H9 (cell line): ENCODE measurements at regions not wholly inside any gene's neighbourhood (a gene's known extent, or its start where the extent isn't known, plus 50 kb on each side); places are given as distances from the start of the nearest gene placed in this dataset.

ENCODE experiments used
- DNase-seq: peaks from one replicate; pipeline ENCODE4 v3.0.0-alpha.2; 2017
- H2AFZ ChIP-seq: one replicate; pipeline ENCODE4 v1.6.1; 2013; ENCODE audit warnings: mild to moderate bottlenecking, low read length, control low read depth, moderate library complexity
- H2AK5ac ChIP-seq: 2 replicates; pipeline ENCODE4 v1.6.1; 2013; ENCODE audit warnings: low read length, control low read depth, mixed read lengths; ENCODE audit not compliant: insufficient read length
- H2BK120ac ChIP-seq: one replicate; pipeline ENCODE4 v1.6.1; 2013; ENCODE audit warnings: low read depth, mild to moderate bottlenecking, low read length, control low read depth, inconsistent platforms; ENCODE audit not compliant: poor library complexity, severe bottlenecking
- H2BK12ac ChIP-seq: 2 replicates; pipeline ENCODE4 v1.6.1; 2013; ENCODE audit warnings: low read length, control low read depth, mixed read lengths, low read depth; ENCODE audit not compliant: insufficient read length
- H2BK15ac ChIP-seq: 2 replicates; pipeline ENCODE4 v1.6.1; 2013; ENCODE audit warnings: low read depth, low read length, control low read depth
- H2BK20ac ChIP-seq: one replicate; pipeline ENCODE4 v1.6.1; 2013; ENCODE audit warnings: low read depth, mild to moderate bottlenecking, low read length, control low read depth, inconsistent platforms; ENCODE audit not compliant: poor library complexity, severe bottlenecking
- H2BK5ac ChIP-seq: 2 replicates; pipeline ENCODE4 v1.6.1; 2013; ENCODE audit warnings: low read length, control low read depth, mixed read lengths; ENCODE audit not compliant: insufficient read length
- H3K14ac ChIP-seq: 2 replicates; pipeline ENCODE4 v1.6.1; 2013; ENCODE audit warnings: low read length, control low read depth; ENCODE audit not compliant: insufficient read depth
- H3K18ac ChIP-seq: 2 replicates; pipeline ENCODE4 v1.6.1; 2013; ENCODE audit warnings: low read depth, mild to moderate bottlenecking, mixed read lengths, low read length, control low read depth; ENCODE audit not compliant: insufficient read length
- H3K23ac ChIP-seq: 2 replicates; pipeline ENCODE4 v1.6.1; 2013; ENCODE audit warnings: low read length, control low read depth, mixed read lengths, low read depth; ENCODE audit not compliant: insufficient read length
- H3K23me2 ChIP-seq: 2 replicates; pipeline ENCODE4 v1.6.1; 2013; ENCODE audit warnings: low read depth, mild to moderate bottlenecking, mixed read lengths, low read length, control low read depth; ENCODE audit not compliant: insufficient read length, poor library complexity, severe bottlenecking
- H3K27ac ChIP-seq: 2 replicates; pipeline ENCODE4 v1.5.1; 2013; ENCODE audit warnings: low read length, control low read depth, mixed read lengths, low read depth; ENCODE audit not compliant: insufficient read length
- H3K27me3 ChIP-seq: 2 replicates; pipeline ENCODE4 v1.6.1; 2013; ENCODE audit warnings: low read length, control low read depth, inconsistent platforms; ENCODE audit not compliant: insufficient read depth
- H3K4ac ChIP-seq: 2 replicates; pipeline ENCODE4 v1.6.1; 2013; ENCODE audit warnings: low read depth, mild to moderate bottlenecking, control low read depth, inconsistent platforms, low read length, moderate library complexity
- H3K4me1 ChIP-seq: 2 replicates; pipeline ENCODE4 v1.6.1; 2013; ENCODE audit warnings: low read length, control low read depth, inconsistent platforms; ENCODE audit not compliant: insufficient read depth
- H3K4me2 ChIP-seq: 2 replicates; pipeline ENCODE4 v1.6.1; 2013; ENCODE audit warnings: low read length, control low read depth, mixed read lengths; ENCODE audit not compliant: insufficient read length, insufficient read depth
- H3K56ac ChIP-seq: 2 replicates; pipeline ENCODE4 v1.6.1; 2013; ENCODE audit warnings: low read depth, mild to moderate bottlenecking, mixed read lengths, low read length, control low read depth; ENCODE audit not compliant: insufficient read length
- H3K79me1 ChIP-seq: 2 replicates; pipeline ENCODE4 v1.6.1; 2013; ENCODE audit warnings: low read depth, mild to moderate bottlenecking, moderate library complexity, low read length, control low read depth, inconsistent platforms; ENCODE audit not compliant: insufficient read depth, poor library complexity, severe bottlenecking
- H3K79me2 ChIP-seq: 2 replicates; pipeline ENCODE4 v1.6.1; 2013; ENCODE audit warnings: low read length, control low read depth, inconsistent platforms; ENCODE audit not compliant: insufficient read depth
- H3K9ac ChIP-seq: 2 replicates; pipeline ENCODE4 v1.6.1; 2013; ENCODE audit warnings: low read length, control low read depth, mixed read lengths; ENCODE audit not compliant: insufficient read length; ENCODE audit errors: extremely low read depth
- H3K9me3 ChIP-seq: one replicate; pipeline ENCODE4 v1.6.1; 2013; ENCODE audit warnings: low read depth, low read length, inconsistent platforms; ENCODE audit not compliant: control insufficient read depth
- H3T11ph ChIP-seq: one replicate; pipeline ENCODE4 v1.6.1; 2013; ENCODE audit warnings: mild to moderate bottlenecking, low read length, control low read depth, inconsistent platforms
- H4K20me1 ChIP-seq: one replicate; pipeline ENCODE4 v1.6.1; 2013; ENCODE audit not compliant: control insufficient read depth, insufficient read length, insufficient read depth
- H4K5ac ChIP-seq: 2 replicates; pipeline ENCODE4 v1.6.1; 2013; ENCODE audit warnings: low read depth, mild to moderate bottlenecking, mixed read lengths, low read length, control low read depth; ENCODE audit not compliant: insufficient read length
- H4K8ac ChIP-seq: replicated peaks from 2 replicates; pipeline ENCODE4 v1.6.1; 2013; ENCODE audit warnings: low read length, control low read depth, mixed read lengths, low read depth; ENCODE audit not compliant: insufficient read length
- H4K91ac ChIP-seq: 2 replicates; pipeline ENCODE4 v1.6.1; 2013; ENCODE audit warnings: low read depth, mild to moderate bottlenecking, moderate library complexity, mixed read lengths, low read length, control low read depth; ENCODE audit not compliant: insufficient read length
- H3K27ac Mint-ChIP-seq, 3 experiments: 2 replicates in 2 of 3; 3 replicates in 1 of 3; pipeline ENCODE4 v1.8.0; 2020 to 2021; ENCODE audit warnings: mixed read lengths in 3 of 3, mild to moderate bottlenecking in 1 of 3, moderate library complexity in 1 of 3
- H3K27me3 Mint-ChIP-seq: 2 replicates; pipeline ENCODE4 v1.8.0; 2021; ENCODE audit warnings: low read depth, mild to moderate bottlenecking, moderate library complexity, mixed read lengths
- H3K36me3 Mint-ChIP-seq, 3 experiments: 2 replicates in 2 of 3; 3 replicates in 1 of 3; pipeline ENCODE4 v1.8.0; 2020 to 2021; ENCODE audit warnings: low read depth in 3 of 3, mixed read lengths in 3 of 3; ENCODE audit not compliant: insufficient read depth in 1 of 3
- H3K4me1 Mint-ChIP-seq, 2 experiments: 2 replicates each; pipeline ENCODE4 v1.8.0; 2020; ENCODE audit warnings: mixed read lengths in 2 of 2
- H3K4me3 Mint-ChIP-seq, 2 experiments: 2 replicates in 1 of 2; 3 replicates in 1 of 2; pipeline ENCODE4 v1.8.0; 2020 to 2021; ENCODE audit warnings: mild to moderate bottlenecking in 2 of 2, mixed read lengths in 2 of 2, moderate library complexity in 1 of 2
- H3K9me3 Mint-ChIP-seq, 2 experiments: 2 replicates in 1 of 2; 3 replicates in 1 of 2; pipeline ENCODE4 v1.8.0; 2020; ENCODE audit warnings: mild to moderate bottlenecking in 2 of 2, mixed read lengths in 2 of 2, moderate library complexity in 1 of 2
- CTCF ChIP-seq: fragments of 200-600 bp; sonication (generic); conservative IDR thresholded peaks from 3 replicates; pipeline ENCODE4 v1.8.0; 2021; ENCODE audit warnings: antibody characterized with exemption, mild to moderate bottlenecking
- WGBS: extraction: QIAGEN DNeasy Blood & Tissue Kit; methylation state at CpG from one replicate; pipeline ENCODE4 v1.1.7; 2013; ENCODE audit warnings: missing lambda C conversion rate, low lambda C conversion rate, mixed read lengths; ENCODE audit not compliant: insufficient read length; ENCODE audit errors: extremely low coverage; 5-methylcytosine and 5-hydroxymethylcytosine counted together

DNA sequence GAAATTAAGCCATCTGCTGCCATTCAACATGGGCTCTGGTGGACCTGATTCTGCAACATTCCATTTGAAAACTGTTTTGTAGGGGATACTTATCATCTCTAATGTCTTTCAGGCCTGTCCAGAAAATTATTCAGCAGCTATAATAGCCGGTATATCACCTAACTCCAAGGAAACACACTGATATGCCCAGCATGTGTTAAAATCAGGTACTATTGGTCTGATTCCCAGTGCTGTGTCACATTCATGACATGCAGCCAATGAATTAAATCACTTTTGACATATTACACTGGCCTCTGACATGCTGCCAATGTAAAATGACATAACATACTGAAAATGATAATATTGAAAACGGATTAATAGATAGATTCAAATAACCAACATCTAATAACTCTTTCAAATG, 60.5 kb upstream of the IRX5 start:
- H3K14ac ChIP-seq, result no peak overlapping the region
- no peak overlapping the region for H2BK15ac ChIP-seq
- no peaks in the 10 kb centered on the region for H3K27me3 ChIP-seq
- H3K27ac Mint-ChIP-seq, result no peak overlapping the region
- H2BK12ac ChIP-seq, result no peak overlapping the region
- H3K4me1 Mint-ChIP-seq, result peaks cover 10 to 13% of the 10 kb centered on the region in 2 experiments; a peak in 3 of 4 replicates
- no peak overlapping the region for H3K4ac ChIP-seq
- H2AFZ ChIP-seq, result no peak overlapping the region
- no peak overlapping the region for H2AK5ac ChIP-seq
- H3K79me2 ChIP-seq, result no peaks in the 10 kb centered on the region
- H3K9me3 Mint-ChIP-seq, result peaks cover 4 to 8% of the 10 kb centered on the region in 2 experiments
- no peaks in the 10 kb centered on the region for H3K27me3 Mint-ChIP-seq
- no peaks in the 10 kb centered on the region for H3K9me3 ChIP-seq
- no CpG with 5 or more reads among the region's 2 CpGs for WGBS
- H3K4me1 ChIP-seq, result peaks cover 3% of the 10 kb centered on the region; the same call in 1 of the 2 replicates
- no peaks in the 10 kb centered on the region for H3K79me1 ChIP-seq
- no peak overlapping the region for H3T11ph ChIP-seq
- H3K18ac ChIP-seq, result no peak overlapping the region
- no peak overlapping the region for H2BK120ac ChIP-seq
- H2BK20ac ChIP-seq, result no peak overlapping the region
- H3K9ac ChIP-seq, result no peak overlapping the region
- H2BK5ac ChIP-seq, result no peak overlapping the region
- H3K23ac ChIP-seq, result no peak overlapping the region
- no peak overlapping the region for H3K4me2 ChIP-seq
- TF ChIP-seq CTCF, result no peak
- no peak overlapping the region for H3K56ac ChIP-seq
- no peak overlapping the region for H4K5ac ChIP-seq
- no peak overlapping the region for H3K4me3 Mint-ChIP-seq
- H4K91ac ChIP-seq, result no peak overlapping the region
- H4K8ac ChIP-seq, result no peak overlapping the region
- no peaks in the 10 kb centered on the region; a peak in 1 of 7 replicates for H3K36me3 Mint-ChIP-seq
- DNase-seq, result no peak
- H3K23me2 ChIP-seq, result no peaks in the 10 kb centered on the region
- no peak overlapping the region for H3K27ac ChIP-seq
- H4K20me1 ChIP-seq, result no peaks in the 10 kb centered on the region
